A204.1 (cell line): ENCODE measurements at regions not wholly inside any gene's neighbourhood (a gene's known extent, or its start where the extent isn't known, plus 50 kb on each side); places are given as distances from the start of the nearest gene placed in this dataset.

Experiments used
- FAIRE-seq: peaks from 2 replicates; lab custom pipeline; 2012; peaks lifted over from hg19 to GRCh38; lab: Jason Lieb, UNC

GRCh38 chr17:77491921-77492445 lies 351.2 kb downstream of the SEC14L1 start:
- no peak for FAIRE-seq

- no peak for FAIRE-seq
Observed at GRCh38 chr17:77492446-77493237, 351.9 kb downstream of the SEC14L1 start.

GRCh38 chr17:77493238-77493820 lies 352.6 kb downstream of the SEC14L1 start:
- FAIRE-seq, result no peak

- no peak for FAIRE-seq
Observed at GRCh38 chr17:77493901-77494663, 353.3 kb downstream of the SEC14L1 start.

- FAIRE-seq, result no peak
Observed at GRCh38 chr17:77494664-77495435, 354.1 kb downstream of the SEC14L1 start.

GRCh38 chr17:77495575-77495974 lies 354.8 kb downstream of the SEC14L1 start:
- no peak for FAIRE-seq

GRCh38 chr17:77496401-77496801 lies 355.6 kb downstream of the SEC14L1 start:
- no peak for FAIRE-seq

GRCh38 chr17:77496831-77497577 lies 356.2 kb downstream of the SEC14L1 start:
- FAIRE-seq, result no peak

- FAIRE-seq, result no peak
Observed at GRCh38 chr17:77497578-77497934, 356.8 kb downstream of the SEC14L1 start.

- no peak for FAIRE-seq
Observed at GRCh38 chr17:77498091-77498741, 357.4 kb downstream of the SEC14L1 start.

- no peak for FAIRE-seq
Observed at GRCh38 chr17:77498791-77499698, 358.3 kb downstream of the SEC14L1 start.

- no peak for FAIRE-seq
Observed at GRCh38 chr17:77499699-77500435, 359.1 kb downstream of the SEC14L1 start.

- FAIRE-seq, result no peak
Observed at GRCh38 chr17:77501101-77501566, 360.4 kb downstream of the SEC14L1 start.

GRCh38 chr17:77501751-77502625 lies 361.2 kb downstream of the SEC14L1 start:
- FAIRE-seq, result no peak

GRCh38 chr17:77502626-77503292 lies 362.0 kb downstream of the SEC14L1 start:
- no peak for FAIRE-seq

GRCh38 chr17:77503293-77503655 lies 362.5 kb downstream of the SEC14L1 start:
- FAIRE-seq, result no peak

- no peak for FAIRE-seq
Observed at GRCh38 chr17:77503916-77504651, 363.3 kb downstream of the SEC14L1 start.
